Colonic mucosa (tissue), 4 donors: ENCODE measurements at regions not wholly inside any gene's neighbourhood (a gene's known extent, or its start where the extent isn't known, plus 50 kb on each side); places are given as distances from the start of the nearest gene placed in this dataset.

Experiments used
- DNase-seq: peaks from one replicate; pipeline ENCODE4 v3.0.0-alpha.2; 2020
- H3K27ac ChIP-seq: fragments of 200-600 bp; one replicate; pipeline ENCODE4 v1.8.0; 2021
- H3K27me3 ChIP-seq: fragments of 200-600 bp; one replicate; pipeline ENCODE4 v1.8.0; 2021
- H3K36me3 ChIP-seq: fragments of 200-600 bp; one replicate; pipeline ENCODE4 v1.8.0; 2021
- H3K4me1 ChIP-seq: fragments of 200-600 bp; one replicate; pipeline ENCODE4 v1.8.0; 2021; ENCODE audit warnings: mild to moderate bottlenecking
- H3K4me3 ChIP-seq: fragments of 200-600 bp; one replicate; pipeline ENCODE4 v1.8.0; 2021
- H3K9ac ChIP-seq, 2 donors: one replicate each; pipeline ENCODE4 v1.7.0; 2013; ENCODE audit warnings: control low read depth in 2 of 2, low read depth in 2 of 2, low read length in 2 of 2
- H3K9me3 ChIP-seq: fragments of 200-600 bp; one replicate; pipeline ENCODE4 v1.8.0; 2021
- intact Hi-C: fragments of 100-400 bp; cut with DNase I; formaldehyde crosslinking; loops from one replicate; pipeline ENCODE4 v1.14.1; 2022
- TF ChIP-seq, protein P1 (sequence below): fragments of 200-600 bp; IDR thresholded peaks from one replicate; pipeline ENCODE4 v1.8.0; 2022; ENCODE audit warnings: antibody characterized with exemption, mild to moderate bottlenecking
- donor health status: healthy.
- donor health status: DM: no; HTN: no; CAD: no.
- donor health status: DM: no; HTN: no; CAD: no.

DNA sequence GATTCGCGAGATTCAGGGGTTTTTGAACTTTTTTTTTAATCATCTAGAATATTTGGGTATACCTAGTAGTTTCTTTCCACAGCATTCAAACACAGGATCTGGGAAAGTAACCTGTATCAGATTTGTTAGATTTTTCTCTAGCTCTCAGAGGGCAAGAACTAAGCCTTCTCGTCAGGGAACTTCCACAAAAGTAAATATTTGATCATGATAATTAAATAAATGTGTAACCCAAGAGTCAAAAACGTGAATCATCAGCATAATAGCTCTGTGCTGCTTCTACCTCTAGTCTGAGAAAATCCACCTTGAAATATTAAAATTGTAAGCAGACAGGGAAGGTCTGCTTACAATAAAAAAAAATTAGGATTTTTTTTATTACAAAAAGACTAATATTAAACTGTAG, 225.7 kb upstream of the SPOPL start:
- Histone ChIP-seq H3K27me3 (no peaks in the 10 kb centered on the region), H3K27ac (peak overlapping the region; percentile 80), H3K9ac (no peak overlapping the region), H3K9me3 (no peaks in the 10 kb centered on the region), H3K4me3 (no peak overlapping the region), H3K36me3 (no peaks in the 10 kb centered on the region), H3K4me1 (no peaks in the 10 kb centered on the region)
- intact Hi-C loops, result no loop called here
- no peak for DNase-seq
- TF ChIP-seq, protein P1, sequence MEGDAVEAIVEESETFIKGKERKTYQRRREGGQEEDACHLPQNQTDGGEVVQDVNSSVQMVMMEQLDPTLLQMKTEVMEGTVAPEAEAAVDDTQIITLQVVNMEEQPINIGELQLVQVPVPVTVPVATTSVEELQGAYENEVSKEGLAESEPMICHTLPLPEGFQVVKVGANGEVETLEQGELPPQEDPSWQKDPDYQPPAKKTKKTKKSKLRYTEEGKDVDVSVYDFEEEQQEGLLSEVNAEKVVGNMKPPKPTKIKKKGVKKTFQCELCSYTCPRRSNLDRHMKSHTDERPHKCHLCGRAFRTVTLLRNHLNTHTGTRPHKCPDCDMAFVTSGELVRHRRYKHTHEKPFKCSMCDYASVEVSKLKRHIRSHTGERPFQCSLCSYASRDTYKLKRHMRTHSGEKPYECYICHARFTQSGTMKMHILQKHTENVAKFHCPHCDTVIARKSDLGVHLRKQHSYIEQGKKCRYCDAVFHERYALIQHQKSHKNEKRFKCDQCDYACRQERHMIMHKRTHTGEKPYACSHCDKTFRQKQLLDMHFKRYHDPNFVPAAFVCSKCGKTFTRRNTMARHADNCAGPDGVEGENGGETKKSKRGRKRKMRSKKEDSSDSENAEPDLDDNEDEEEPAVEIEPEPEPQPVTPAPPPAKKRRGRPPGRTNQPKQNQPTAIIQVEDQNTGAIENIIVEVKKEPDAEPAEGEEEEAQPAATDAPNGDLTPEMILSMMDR, result no peak

DNA sequence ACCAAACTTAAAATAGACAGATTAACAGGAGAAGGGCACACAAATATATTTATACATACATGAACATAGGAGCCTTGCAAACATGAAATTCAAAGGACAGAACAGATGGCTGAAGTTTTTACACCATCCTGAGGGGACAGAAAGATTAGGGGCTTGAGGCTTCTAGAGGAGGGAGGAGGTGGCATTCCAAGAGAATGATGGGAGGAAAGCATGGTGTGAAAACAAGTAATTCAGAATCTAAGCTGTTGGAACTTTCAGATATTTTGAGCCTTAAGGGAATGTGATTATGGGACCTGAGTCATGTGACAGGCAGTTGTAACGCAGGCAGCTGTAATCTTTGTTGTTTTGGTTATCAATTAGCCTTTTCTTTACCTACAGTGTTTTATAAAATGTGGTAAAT, 225.2 kb upstream of the SPOPL start:
- TF ChIP-seq, protein P1, result no peak
- no peak for DNase-seq
- Histone ChIP-seq H3K27ac (peak overlapping the region; percentile 80), H3K4me1 (no peaks in the 10 kb centered on the region), H3K9me3 (no peaks in the 10 kb centered on the region), H3K4me3 (no peak overlapping the region), H3K36me3 (no peaks in the 10 kb centered on the region), H3K27me3 (no peaks in the 10 kb centered on the region), H3K9ac (peak overlapping the region in 1 of 2 donors; percentile 26)
- intact Hi-C loops, result no loop called here

DNA sequence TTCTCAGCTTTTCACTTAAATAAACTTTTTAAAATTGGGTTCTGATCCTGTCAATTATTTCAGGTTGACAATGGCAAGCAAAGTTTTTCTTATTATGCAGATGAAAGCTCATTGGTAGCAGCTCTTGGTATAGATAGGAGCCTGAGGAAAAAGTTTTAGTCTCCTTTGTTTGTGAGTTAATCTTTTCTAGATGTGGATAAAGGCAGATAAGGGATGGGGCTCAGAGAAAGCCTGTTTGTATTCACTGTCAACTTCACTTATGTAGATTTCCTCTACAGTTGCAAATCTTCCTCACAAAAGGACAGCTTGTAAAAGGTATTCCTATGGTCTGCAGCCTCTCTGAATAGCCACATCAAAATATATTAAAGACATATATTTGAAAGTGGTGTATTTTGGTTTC, 224.5 kb upstream of the SPOPL start:
- H3K9me3 ChIP-seq, result no peaks in the 10 kb centered on the region
- TF ChIP-seq, protein P1, result no peak
- no peak overlapping the region for H3K9ac ChIP-seq
- H3K36me3 ChIP-seq, result no peaks in the 10 kb centered on the region
- H3K4me1 ChIP-seq, result no peaks in the 10 kb centered on the region
- intact Hi-C loops, result no loop called here
- H3K4me3 ChIP-seq, result no peak overlapping the region
- no peaks in the 10 kb centered on the region for H3K27me3 ChIP-seq
- peak overlapping the region; percentile 80 for H3K27ac ChIP-seq
- no peak for DNase-seq

DNA sequence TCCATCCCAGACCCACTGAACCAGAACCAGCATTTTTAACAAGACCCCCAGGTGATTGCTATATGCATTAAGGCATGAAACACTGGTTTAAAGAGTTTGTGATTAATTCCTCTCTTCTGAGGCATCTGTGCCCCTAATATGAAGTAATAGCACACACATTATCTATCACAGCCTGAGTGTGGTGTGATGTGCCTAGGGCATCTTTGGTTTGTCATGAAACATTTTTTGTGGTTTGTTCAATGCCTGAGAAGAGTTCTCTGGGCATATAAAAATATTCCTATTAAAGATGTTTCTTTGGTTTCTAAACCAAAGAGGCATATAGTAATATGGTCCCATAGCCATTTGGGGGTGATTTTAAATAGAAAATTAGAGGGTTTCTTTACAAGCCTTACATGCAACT, 221.7 kb upstream of the SPOPL start:
- no peak overlapping the region for H3K4me3 ChIP-seq
- intact Hi-C loops, result no loop called here
- no peak overlapping the region for H3K27ac ChIP-seq
- TF ChIP-seq, protein P1, result no peak
- H3K9me3 ChIP-seq, result no peaks in the 10 kb centered on the region
- no peaks in the 10 kb centered on the region for H3K4me1 ChIP-seq
- H3K36me3 ChIP-seq, result no peaks in the 10 kb centered on the region
- H3K27me3 ChIP-seq, result no peaks in the 10 kb centered on the region
- no peak overlapping the region for H3K9ac ChIP-seq
- DNase-seq, result no peak

DNA sequence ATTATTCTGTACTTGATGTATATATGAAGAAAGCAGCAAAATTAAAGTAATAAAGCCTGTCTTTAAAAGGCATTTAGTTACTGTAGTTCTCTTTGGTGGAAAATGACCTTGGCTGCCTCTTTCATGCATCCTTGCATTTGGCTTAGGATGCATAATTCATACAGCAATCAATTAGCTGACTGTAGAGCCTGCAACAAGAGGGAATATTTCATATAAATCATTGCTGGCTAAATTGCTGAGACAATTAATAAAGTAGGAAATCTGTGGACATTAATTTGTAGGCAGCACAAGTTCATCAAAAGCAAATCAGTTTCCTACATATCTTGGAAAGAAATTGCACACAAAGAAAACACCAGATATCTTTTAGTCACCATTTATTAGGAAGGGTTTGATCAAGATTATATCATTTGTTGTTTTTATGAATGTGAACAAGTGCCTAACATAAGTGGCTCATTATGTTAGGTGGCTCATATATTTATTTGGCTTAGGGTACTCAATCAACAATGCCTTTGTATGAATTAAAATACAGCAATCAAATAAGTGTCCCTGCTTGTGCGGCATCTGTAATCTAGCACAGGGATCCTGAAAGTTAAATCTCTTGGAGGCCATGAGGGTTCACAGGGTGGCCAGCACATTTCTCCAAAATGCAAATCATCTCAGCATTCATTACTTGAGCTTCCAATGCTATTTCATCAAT, 220.4 kb upstream of the SPOPL start:
- TF ChIP-seq, protein P1, result no peak
- Histone ChIP-seq H3K9ac (no peak overlapping the region), H3K27me3 (no peaks in the 10 kb centered on the region), H3K4me1 (no peaks in the 10 kb centered on the region), H3K4me3 (no peak overlapping the region), H3K27ac (no peak overlapping the region), H3K36me3 (no peaks in the 10 kb centered on the region), H3K9me3 (no peaks in the 10 kb centered on the region)
- DNase-seq, result no peak
- intact Hi-C loops, result no loop called here
